Activated naive CD4-positive, alpha-beta T cell treated with anti-CD3 and anti-CD28 coated beads, Interleukin-2, amount 50 U/mL, for 24 hours (primary cell): ENCODE measurements at regions not wholly inside any gene's neighbourhood (a gene's known extent, or its start where the extent isn't known, plus 50 kb on each side); places are given as distances from the start of the nearest gene placed in this dataset.
"Not testable (repeated sequence)": the region's sequence is repeated elsewhere in the genome, so short reads cannot be mapped to it uniquely, and the experiment has no call there.

Source experiments
- H3K27ac Mint-ChIP-seq: one replicate; pipeline ENCODE4 v1.8.0; 2021; ENCODE audit warnings: mild to moderate bottlenecking, mixed read lengths
- H3K27me3 Mint-ChIP-seq: one replicate; pipeline ENCODE4 v1.8.0; 2021; ENCODE audit warnings: mixed read lengths
- H3K36me3 Mint-ChIP-seq: one replicate; pipeline ENCODE4 v1.8.0; 2021; ENCODE audit warnings: mixed read lengths
- H3K4me1 Mint-ChIP-seq: one replicate; pipeline ENCODE4 v1.8.0; 2021; ENCODE audit warnings: mixed read lengths
- H3K4me3 Mint-ChIP-seq: one replicate; pipeline ENCODE4 v1.8.0; 2021; ENCODE audit warnings: mild to moderate bottlenecking, mixed read lengths
- H3K9me3 Mint-ChIP-seq: one replicate; pipeline ENCODE4 v1.8.0; 2021; ENCODE audit warnings: mixed read lengths

DNA sequence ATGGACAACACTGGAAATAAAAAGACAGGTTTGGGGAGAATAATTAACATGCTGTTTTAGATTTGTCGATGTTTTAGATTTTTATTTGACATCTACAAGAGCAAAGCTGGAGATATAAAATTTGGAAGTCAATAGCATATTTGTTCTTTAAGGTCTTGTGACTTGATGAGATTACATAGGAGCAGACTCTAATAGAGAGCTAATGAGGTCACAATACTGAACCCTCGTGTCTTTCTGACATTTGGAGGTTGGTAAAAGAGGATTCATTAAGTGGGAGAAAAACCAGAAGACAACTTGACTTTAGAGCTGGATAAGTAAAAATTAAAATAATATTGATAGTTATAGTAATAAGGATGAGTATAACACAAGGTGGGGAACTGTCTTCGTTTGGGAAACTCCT is 322.7 kb upstream of the SEMA6A start:
- no peaks in the 10 kb centered on the region for H3K36me3 Mint-ChIP-seq
- no peak overlapping the region for H3K27ac Mint-ChIP-seq
- no peaks in the 10 kb centered on the region for H3K4me1 Mint-ChIP-seq
- H3K9me3 Mint-ChIP-seq = no peaks in the 10 kb centered on the region
- no peaks in the 10 kb centered on the region for H3K27me3 Mint-ChIP-seq
- H3K4me3 Mint-ChIP-seq = no peak overlapping the region

GRCh38 chr5:116896001-116896400 is 321.4 kb upstream of the SEMA6A start:
- Mint-ChIP-seq H3K4me3 (no peak overlapping the region), H3K27ac (no peak overlapping the region), H3K4me1 (no peaks in the 10 kb centered on the region), H3K9me3 (no peaks in the 10 kb centered on the region), H3K36me3 (no peaks in the 10 kb centered on the region), H3K27me3 (no peaks in the 10 kb centered on the region)

DNA sequence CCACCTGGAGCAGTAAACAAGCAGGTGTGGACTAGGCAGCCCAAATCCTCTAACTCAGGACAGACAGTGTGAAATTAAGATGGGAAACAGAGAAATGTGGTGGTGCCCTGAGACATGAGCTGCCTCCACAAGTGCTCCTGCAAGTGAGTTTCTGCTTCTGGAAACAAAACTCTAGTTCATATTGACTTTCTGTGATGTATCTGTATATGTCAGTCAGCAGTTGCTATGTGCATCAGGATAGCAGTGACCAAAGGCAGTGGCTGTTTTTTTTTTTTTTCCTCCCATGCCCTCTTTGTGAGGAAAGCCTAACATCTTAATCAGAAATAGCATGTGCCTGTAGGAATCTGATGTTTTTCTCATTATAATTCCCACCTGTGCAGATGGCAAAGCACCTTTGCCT is 318.4 kb upstream of the SEMA6A start:
- no peak overlapping the region for H3K4me3 Mint-ChIP-seq
- no peak overlapping the region for H3K27ac Mint-ChIP-seq
- no peaks in the 10 kb centered on the region for H3K4me1 Mint-ChIP-seq
- no peaks in the 10 kb centered on the region for H3K27me3 Mint-ChIP-seq
- H3K9me3 Mint-ChIP-seq = no peaks in the 10 kb centered on the region
- no peaks in the 10 kb centered on the region for H3K36me3 Mint-ChIP-seq

DNA sequence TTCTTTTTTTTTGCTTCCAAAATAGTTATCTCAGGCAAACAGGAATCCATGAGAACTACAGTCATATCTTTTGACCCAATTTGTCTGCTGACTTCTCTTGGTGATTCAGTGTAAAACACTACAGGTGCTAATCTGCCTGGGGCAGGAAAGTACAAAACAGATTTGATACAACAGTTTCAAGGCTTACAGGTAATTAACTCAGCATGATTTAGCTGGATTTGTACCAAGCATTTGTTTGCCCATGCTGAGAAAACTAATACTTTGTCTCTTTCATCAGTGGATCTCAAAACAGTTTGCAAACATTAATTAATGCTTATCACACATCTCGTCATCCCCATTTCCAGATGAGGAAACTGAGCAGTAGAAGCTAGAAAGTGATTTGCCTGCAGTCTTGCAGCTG is 312.5 kb upstream of the SEMA6A start:
- Mint-ChIP-seq H3K9me3 (no peaks in the 10 kb centered on the region), H3K36me3 (no peaks in the 10 kb centered on the region), H3K4me3 (no peak overlapping the region), H3K27ac (no peak overlapping the region), H3K27me3 (no peaks in the 10 kb centered on the region), H3K4me1 (no peaks in the 10 kb centered on the region)

- H3K36me3 Mint-ChIP-seq = no peaks in the 10 kb centered on the region
- no peak overlapping the region for H3K4me3 Mint-ChIP-seq
- no peaks in the 10 kb centered on the region for H3K4me1 Mint-ChIP-seq
- no peaks in the 10 kb centered on the region for H3K9me3 Mint-ChIP-seq
- no peaks in the 10 kb centered on the region for H3K27me3 Mint-ChIP-seq
- no peak overlapping the region for H3K27ac Mint-ChIP-seq
Measured at GRCh38 chr5:116885825-116886224, 311.2 kb upstream of the SEMA6A start.

- Mint-ChIP-seq H3K4me1 (no peaks in the 10 kb centered on the region), H3K27ac (no peak overlapping the region), H3K9me3 (no peaks in the 10 kb centered on the region), H3K27me3 (no peaks in the 10 kb centered on the region), H3K4me3 (no peak overlapping the region), H3K36me3 (no peaks in the 10 kb centered on the region)
Measured at GRCh38 chr5:116883875-116884274, 309.3 kb upstream of the SEMA6A start.

- no peaks in the 10 kb centered on the region for H3K4me1 Mint-ChIP-seq
- no peaks in the 10 kb centered on the region for H3K27me3 Mint-ChIP-seq
- no peak overlapping the region for H3K4me3 Mint-ChIP-seq
- peaks cover 3% of the 10 kb centered on the region for H3K9me3 Mint-ChIP-seq
- no peaks in the 10 kb centered on the region for H3K36me3 Mint-ChIP-seq
- H3K27ac Mint-ChIP-seq = no peak overlapping the region
Measured at GRCh38 chr5:116881921-116882531, 307.4 kb upstream of the SEMA6A start.

DNA sequence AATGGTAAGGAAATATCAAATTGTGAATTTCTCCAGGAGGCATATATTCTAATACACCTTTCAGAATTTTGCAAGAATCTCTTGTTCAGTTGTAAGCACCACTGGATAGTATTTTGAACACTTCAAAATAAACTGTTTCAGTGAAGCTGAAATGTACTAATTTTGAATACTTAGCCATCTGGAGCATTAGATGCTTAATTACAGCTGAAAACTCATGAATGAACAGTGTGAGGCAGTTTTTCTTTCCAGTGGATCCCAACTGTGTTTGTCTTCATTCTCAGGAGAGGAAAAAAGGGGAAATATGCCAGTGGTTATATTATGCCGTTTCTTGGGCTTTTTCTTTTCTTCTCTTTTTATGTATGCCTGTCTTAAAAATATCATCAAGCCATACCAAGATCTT is 306.0 kb upstream of the SEMA6A start:
- Mint-ChIP-seq H3K27ac (no peak overlapping the region), H3K36me3 (no peaks in the 10 kb centered on the region), H3K27me3 (no peaks in the 10 kb centered on the region), H3K9me3 (peaks cover 4% of the 10 kb centered on the region), H3K4me3 (no peak overlapping the region), H3K4me1 (no peaks in the 10 kb centered on the region)

DNA sequence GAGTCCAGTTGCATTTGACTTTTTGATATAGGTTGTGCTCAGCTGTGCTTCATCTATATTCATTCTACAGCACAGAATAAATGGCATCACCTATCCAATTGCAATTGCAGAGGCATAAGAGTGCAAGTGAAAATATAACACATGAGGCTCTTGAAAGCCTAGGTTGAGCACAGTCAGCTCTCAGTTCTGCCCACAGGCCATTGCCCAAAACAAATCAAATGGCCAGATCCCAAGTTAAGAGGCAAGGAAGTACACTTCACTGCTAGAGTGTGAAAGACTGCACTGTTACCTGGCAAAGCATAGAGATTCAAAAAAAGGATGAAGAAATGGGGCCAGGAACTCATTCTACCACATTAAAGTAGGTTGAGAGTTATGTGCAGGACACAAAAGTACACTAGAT is 305.5 kb upstream of the SEMA6A start:
- Mint-ChIP-seq H3K4me1 (no peaks in the 10 kb centered on the region), H3K36me3 (no peaks in the 10 kb centered on the region), H3K27ac (no peak overlapping the region), H3K27me3 (no peaks in the 10 kb centered on the region), H3K4me3 (no peak overlapping the region), H3K9me3 (peaks cover 4% of the 10 kb centered on the region)

DNA sequence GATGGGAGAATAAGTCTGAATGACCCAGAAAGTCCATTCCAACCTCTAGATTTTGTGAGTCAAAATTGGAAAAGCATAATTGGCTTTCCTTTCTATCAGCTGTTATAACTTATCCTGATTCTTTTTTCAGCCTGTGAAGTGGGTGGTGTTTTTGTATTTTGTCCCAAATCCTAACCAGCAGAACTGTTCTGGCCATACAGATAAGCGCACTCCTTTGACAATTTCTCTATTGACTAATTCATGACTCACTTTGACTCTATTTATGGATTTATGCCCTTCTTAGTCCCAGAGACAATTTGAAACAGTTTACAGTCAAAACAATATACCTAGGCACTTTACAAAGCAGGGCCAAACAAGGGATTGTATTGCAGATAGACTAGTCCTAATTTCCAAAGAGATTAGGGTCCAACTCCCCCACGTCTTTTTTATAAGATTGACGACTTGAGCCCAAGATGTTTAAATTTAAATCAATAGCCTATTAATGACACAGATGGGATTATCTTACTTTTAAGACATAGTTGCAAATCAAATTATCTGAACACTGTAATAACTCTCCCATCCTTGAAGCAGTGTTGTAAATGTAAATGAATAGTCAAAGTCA is 301.7 kb upstream of the SEMA6A start:
- Mint-ChIP-seq H3K9me3 (peaks cover 4% of the 10 kb centered on the region), H3K27me3 (no peaks in the 10 kb centered on the region), H3K36me3 (no peaks in the 10 kb centered on the region), H3K4me3 (no peak overlapping the region), H3K27ac (no peak overlapping the region), H3K4me1 (no peaks in the 10 kb centered on the region)

DNA sequence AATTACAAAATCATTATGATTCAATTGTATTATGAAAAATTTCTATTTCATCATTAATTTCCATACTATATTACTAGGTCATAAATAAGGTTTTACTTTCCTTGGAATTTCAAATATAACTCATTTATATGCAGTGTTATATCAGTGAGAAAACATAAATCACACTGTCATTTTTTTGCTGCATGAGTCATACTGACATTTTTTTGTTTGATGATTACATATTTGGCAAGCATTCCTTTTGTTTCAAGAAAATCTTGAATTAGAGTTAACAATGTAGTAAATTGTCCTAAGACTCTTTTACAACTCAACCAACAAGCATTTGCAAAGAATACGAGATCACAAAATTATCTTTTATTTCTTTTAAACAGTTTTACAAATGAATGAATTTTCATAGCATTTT is 298.4 kb upstream of the SEMA6A start:
- peaks cover 4% of the 10 kb centered on the region for H3K9me3 Mint-ChIP-seq
- no peaks in the 10 kb centered on the region for H3K4me1 Mint-ChIP-seq
- no peak overlapping the region for H3K4me3 Mint-ChIP-seq
- H3K27ac Mint-ChIP-seq = no peak overlapping the region
- no peaks in the 10 kb centered on the region for H3K36me3 Mint-ChIP-seq
- no peaks in the 10 kb centered on the region for H3K27me3 Mint-ChIP-seq

DNA sequence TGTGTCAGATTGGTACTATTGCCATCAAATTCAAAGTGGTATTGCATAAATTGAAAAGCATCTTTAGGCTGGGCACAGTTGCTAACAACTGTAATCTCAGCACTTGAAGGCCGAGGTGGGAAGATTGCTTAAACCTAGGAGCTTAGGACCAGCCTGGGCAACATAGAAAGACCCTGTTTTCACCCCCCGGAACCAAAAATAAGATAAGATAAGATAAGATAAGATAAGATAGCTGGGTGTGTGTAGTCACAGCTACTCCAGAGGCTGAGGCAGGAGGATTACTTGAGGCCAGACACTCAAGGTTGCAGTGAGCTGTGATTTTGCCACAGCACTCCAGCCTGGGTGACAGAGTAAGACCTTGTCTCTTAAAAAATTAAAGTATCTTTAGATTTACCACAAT is 297.9 kb upstream of the SEMA6A start:
- Mint-ChIP-seq H3K4me1 (no peaks in the 10 kb centered on the region), H3K9me3 (peaks cover 4% of the 10 kb centered on the region), H3K27ac (no peak overlapping the region), H3K4me3 (no peak overlapping the region), H3K27me3 (no peaks in the 10 kb centered on the region), H3K36me3 (no peaks in the 10 kb centered on the region)

- not testable (repeated sequence) for H3K27ac Mint-ChIP-seq
Measured at GRCh38 chr5:116867825-116868224, 293.2 kb upstream of the SEMA6A start.

DNA sequence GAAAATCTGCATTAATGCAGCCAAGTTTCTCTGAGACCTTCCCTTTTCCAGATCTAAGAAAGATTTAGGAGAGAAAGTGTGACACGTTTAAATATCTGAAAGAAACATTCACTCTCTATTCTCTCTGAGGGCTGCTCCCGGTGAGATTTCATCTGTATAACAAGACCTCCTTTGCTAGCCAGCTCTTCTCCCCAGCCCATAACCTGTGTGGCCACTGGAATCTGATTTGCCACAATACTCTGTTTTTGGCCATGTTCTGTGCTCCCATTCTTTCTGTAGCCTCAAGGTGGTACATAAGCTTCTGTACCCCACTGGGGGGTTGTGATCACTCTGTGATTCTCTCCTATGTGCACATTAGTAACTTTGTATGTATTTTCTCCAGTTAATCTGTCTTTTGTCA is 291.0 kb upstream of the SEMA6A start:
- no peaks in the 10 kb centered on the region for H3K4me1 Mint-ChIP-seq

More at GRCh38 chr5:116867825-116868224, 293.2 kb upstream of the SEMA6A start:
- H3K27me3 Mint-ChIP-seq, H3K9me3 Mint-ChIP-seq, H3K4me1 Mint-ChIP-seq, H3K36me3 Mint-ChIP-seq, H3K4me3 Mint-ChIP-seq: not testable (repeated sequence)

GRCh38 chr5:116864838-116865190 is 290.2 kb upstream of the SEMA6A start:
- Mint-ChIP-seq H3K36me3 (no peaks in the 10 kb centered on the region), H3K9me3 (no peaks in the 10 kb centered on the region), H3K4me1 (no peaks in the 10 kb centered on the region), H3K27ac (no peak overlapping the region), H3K27me3 (peaks cover 1% of the 10 kb centered on the region), H3K4me3 (no peak overlapping the region)

More for the DNA sequence above, 291.0 kb upstream of the SEMA6A start:
- Mint-ChIP-seq H3K4me3 (no peak overlapping the region), H3K9me3 (no peaks in the 10 kb centered on the region), H3K27me3 (peaks cover 1% of the 10 kb centered on the region), H3K27ac (no peak overlapping the region), H3K36me3 (no peaks in the 10 kb centered on the region)

GRCh38 chr5:116864157-116864837 is 289.7 kb upstream of the SEMA6A start:
- no peaks in the 10 kb centered on the region for H3K9me3 Mint-ChIP-seq
- no peak overlapping the region for H3K27ac Mint-ChIP-seq
- no peaks in the 10 kb centered on the region for H3K36me3 Mint-ChIP-seq
- no peaks in the 10 kb centered on the region for H3K4me1 Mint-ChIP-seq
- peaks cover 2% of the 10 kb centered on the region for H3K27me3 Mint-ChIP-seq
- no peak overlapping the region for H3K4me3 Mint-ChIP-seq
